SK-N-SH treated with all-trans-retinoic acid at 6 μM for 48 hours (cell line): ENCODE measurements at regions not wholly inside any gene's neighbourhood (a gene's known extent, or its start where the extent isn't known, plus 50 kb on each side); places are given as distances from the start of the nearest gene placed in this dataset.

ENCODE experiments used
- ATAC-seq: fragments of 200-7000 bp; cut with Tn5 transposase; 3 replicates; pipeline ENCODE4 v1.9.1; 2020; ENCODE audit warnings: mild to moderate bottlenecking, moderate library complexity
- ARNTL ChIP-seq: fragments of 450-650 bp; formaldehyde crosslinking; IDR thresholded peaks from 2 replicates; pipeline ENCODE4 v1.5.0; 2020; ENCODE audit warnings: low read depth, mild to moderate bottlenecking, moderate library complexity, borderline replicate concordance
- BACH2 ChIP-seq: fragments of 250-450 bp; sonication (Bioruptor Pico); IDR thresholded peaks from 2 replicates; pipeline ENCODE4 v1.9.0; 2021; ENCODE audit warnings: mild to moderate bottlenecking, borderline replicate concordance
- CSDC2 ChIP-seq: fragments of 250-450 bp; sonication (Bioruptor Pico); IDR thresholded peaks from 2 replicates; pipeline ENCODE4 v1.5.0; 2020; ENCODE audit warnings: mild to moderate bottlenecking, moderate library complexity
- ESRRG ChIP-seq: fragments of 250-450 bp; sonication (Bioruptor Pico); IDR thresholded peaks from 2 replicates; pipeline ENCODE4 v1.6.1; 2021; ENCODE audit warnings: mild to moderate bottlenecking
- GLIS3 ChIP-seq: fragments of 250-450 bp; sonication (Bioruptor Pico); IDR thresholded peaks from 2 replicates; pipeline ENCODE4 v1.5.0; 2020; ENCODE audit warnings: mild to moderate bottlenecking, moderate library complexity
- ISL1 ChIP-seq: fragments of 250-450 bp; sonication (Bioruptor Pico); IDR thresholded peaks from 2 replicates; pipeline ENCODE4 v2.1.2; 2022; ENCODE audit warnings: mild to moderate bottlenecking, moderate library complexity
- OSR1 ChIP-seq: fragments of 250-450 bp; sonication (Bioruptor Pico); IDR thresholded peaks from 2 replicates; pipeline ENCODE4 v1.8.0; 2022; ENCODE audit warnings: moderate library complexity, mild to moderate bottlenecking, inconsistent platforms
- PPARA ChIP-seq: fragments of 250-450 bp; sonication (Bioruptor Pico); IDR thresholded peaks from 2 replicates; pipeline ENCODE4 v1.5.0; 2020; ENCODE audit warnings: mild to moderate bottlenecking, borderline replicate concordance
- RARB ChIP-seq: fragments of 250-450 bp; sonication (Bioruptor Pico); IDR thresholded peaks from 2 replicates; pipeline ENCODE4 v1.8.0; 2021; ENCODE audit warnings: mild to moderate bottlenecking, moderate library complexity
- SNAI2 ChIP-seq: fragments of 250-450 bp; sonication (Bioruptor Pico); IDR thresholded peaks from 2 replicates; pipeline ENCODE4 v1.5.0; 2020; ENCODE audit warnings: mild to moderate bottlenecking, moderate library complexity
- ZFP3 ChIP-seq: fragments of 250-450 bp; sonication (Bioruptor Pico); IDR thresholded peaks from 2 replicates; pipeline ENCODE4 v1.5.0; 2020; ENCODE audit warnings: mild to moderate bottlenecking, moderate library complexity
- ZFP30 ChIP-seq: fragments of 450-650 bp; formaldehyde crosslinking; IDR thresholded peaks from 2 replicates; pipeline ENCODE4 v1.5.0; 2022; ENCODE audit warnings: mild to moderate bottlenecking, moderate library complexity
- ZNF70 ChIP-seq: fragments of 450-650 bp; formaldehyde crosslinking; IDR thresholded peaks from 2 replicates; pipeline ENCODE4 v1.5.0; 2020; ENCODE audit warnings: mild to moderate bottlenecking, moderate library complexity
- ZNF8 ChIP-seq: fragments of 450-650 bp; formaldehyde crosslinking; IDR thresholded peaks from 2 replicates; pipeline ENCODE4 v1.5.0; 2020; ENCODE audit warnings: mild to moderate bottlenecking, moderate library complexity
- TF ChIP-seq, protein P1 (sequence below): fragments of 250-450 bp; sonication (Bioruptor Pico); IDR thresholded peaks from 2 replicates; pipeline ENCODE4 v1.5.1; 2021; ENCODE audit warnings: mild to moderate bottlenecking, moderate library complexity
- TF ChIP-seq, protein P2 (sequence below): fragments of 250-450 bp; sonication (Bioruptor Pico); IDR thresholded peaks from 2 replicates; pipeline ENCODE4 v1.5.0; 2020; ENCODE audit warnings: mild to moderate bottlenecking, moderate library complexity
- TF ChIP-seq, protein P3 (sequence below): fragments of 250-450 bp; sonication (Bioruptor Pico); IDR thresholded peaks from 2 replicates; pipeline ENCODE4 v1.8.0; 2021; ENCODE audit warnings: low read depth, mild to moderate bottlenecking, moderate library complexity, borderline replicate concordance
- TF ChIP-seq, protein P4 (sequence below): fragments of 250-450 bp; sonication (Bioruptor Pico); IDR thresholded peaks from 2 replicates; pipeline ENCODE4 v1.5.1; 2020; ENCODE audit warnings: low read depth, mild to moderate bottlenecking, moderate library complexity

DNA sequence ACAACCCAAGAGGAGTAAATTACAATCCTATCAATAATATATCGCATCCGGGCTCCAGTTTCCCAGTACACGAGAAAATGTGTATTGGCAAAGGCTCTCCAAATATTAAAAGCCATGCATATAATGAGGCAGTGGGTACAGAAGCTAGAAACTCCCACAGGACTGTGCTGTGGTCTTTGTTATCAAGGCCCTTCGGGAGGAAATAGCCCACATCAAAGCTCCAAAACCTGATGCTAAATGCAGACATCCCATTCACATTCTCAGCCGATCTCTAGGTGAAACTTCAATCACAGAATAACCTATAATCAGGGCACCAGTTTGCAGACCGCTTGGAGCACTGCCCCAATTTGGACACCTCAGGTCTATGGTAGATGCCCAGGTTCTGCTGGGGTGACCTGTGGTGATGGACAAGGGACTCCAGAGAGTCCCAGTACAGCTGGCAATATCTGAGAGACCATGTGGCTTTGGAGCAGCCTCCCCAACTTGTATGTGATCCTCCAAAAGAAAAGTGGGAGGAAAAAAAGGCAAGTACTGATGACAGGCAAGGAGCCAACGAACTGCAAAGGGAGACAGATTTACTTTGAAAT, 148.8 kb upstream of the CAMK1G start:
- TF ChIP-seq ARNTL (CRISPR knock-in tag) (no peak), BACH2 (CRISPR knock-in tag) (no peak)
- TF ChIP-seq, protein P1, sequence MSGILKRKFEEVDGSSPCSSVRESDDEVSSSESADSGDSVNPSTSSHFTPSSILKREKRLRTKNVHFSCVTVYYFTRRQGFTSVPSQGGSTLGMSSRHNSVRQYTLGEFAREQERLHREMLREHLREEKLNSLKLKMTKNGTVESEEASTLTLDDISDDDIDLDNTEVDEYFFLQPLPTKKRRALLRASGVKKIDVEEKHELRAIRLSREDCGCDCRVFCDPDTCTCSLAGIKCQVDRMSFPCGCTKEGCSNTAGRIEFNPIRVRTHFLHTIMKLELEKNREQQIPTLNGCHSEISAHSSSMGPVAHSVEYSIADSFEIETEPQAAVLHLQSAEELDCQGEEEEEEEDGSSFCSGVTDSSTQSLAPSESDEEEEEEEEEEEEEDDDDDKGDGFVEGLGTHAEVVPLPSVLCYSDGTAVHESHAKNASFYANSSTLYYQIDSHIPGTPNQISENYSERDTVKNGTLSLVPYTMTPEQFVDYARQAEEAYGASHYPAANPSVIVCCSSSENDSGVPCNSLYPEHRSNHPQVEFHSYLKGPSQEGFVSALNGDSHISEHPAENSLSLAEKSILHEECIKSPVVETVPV (CRISPR knock-in tag), result no peak
- TF ChIP-seq, protein P2, sequence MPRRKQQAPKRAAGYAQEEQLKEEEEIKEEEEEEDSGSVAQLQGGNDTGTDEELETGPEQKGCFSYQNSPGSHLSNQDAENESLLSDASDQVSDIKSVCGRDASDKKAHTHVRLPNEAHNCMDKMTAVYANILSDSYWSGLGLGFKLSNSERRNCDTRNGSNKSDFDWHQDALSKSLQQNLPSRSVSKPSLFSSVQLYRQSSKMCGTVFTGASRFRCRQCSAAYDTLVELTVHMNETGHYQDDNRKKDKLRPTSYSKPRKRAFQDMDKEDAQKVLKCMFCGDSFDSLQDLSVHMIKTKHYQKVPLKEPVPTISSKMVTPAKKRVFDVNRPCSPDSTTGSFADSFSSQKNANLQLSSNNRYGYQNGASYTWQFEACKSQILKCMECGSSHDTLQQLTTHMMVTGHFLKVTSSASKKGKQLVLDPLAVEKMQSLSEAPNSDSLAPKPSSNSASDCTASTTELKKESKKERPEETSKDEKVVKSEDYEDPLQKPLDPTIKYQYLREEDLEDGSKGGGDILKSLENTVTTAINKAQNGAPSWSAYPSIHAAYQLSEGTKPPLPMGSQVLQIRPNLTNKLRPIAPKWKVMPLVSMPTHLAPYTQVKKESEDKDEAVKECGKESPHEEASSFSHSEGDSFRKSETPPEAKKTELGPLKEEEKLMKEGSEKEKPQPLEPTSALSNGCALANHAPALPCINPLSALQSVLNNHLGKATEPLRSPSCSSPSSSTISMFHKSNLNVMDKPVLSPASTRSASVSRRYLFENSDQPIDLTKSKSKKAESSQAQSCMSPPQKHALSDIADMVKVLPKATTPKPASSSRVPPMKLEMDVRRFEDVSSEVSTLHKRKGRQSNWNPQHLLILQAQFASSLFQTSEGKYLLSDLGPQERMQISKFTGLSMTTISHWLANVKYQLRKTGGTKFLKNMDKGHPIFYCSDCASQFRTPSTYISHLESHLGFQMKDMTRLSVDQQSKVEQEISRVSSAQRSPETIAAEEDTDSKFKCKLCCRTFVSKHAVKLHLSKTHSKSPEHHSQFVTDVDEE (CRISPR knock-in tag), result no peak
- ATAC-seq, result no peak; the same call in 2 of the 3 replicates

DNA sequence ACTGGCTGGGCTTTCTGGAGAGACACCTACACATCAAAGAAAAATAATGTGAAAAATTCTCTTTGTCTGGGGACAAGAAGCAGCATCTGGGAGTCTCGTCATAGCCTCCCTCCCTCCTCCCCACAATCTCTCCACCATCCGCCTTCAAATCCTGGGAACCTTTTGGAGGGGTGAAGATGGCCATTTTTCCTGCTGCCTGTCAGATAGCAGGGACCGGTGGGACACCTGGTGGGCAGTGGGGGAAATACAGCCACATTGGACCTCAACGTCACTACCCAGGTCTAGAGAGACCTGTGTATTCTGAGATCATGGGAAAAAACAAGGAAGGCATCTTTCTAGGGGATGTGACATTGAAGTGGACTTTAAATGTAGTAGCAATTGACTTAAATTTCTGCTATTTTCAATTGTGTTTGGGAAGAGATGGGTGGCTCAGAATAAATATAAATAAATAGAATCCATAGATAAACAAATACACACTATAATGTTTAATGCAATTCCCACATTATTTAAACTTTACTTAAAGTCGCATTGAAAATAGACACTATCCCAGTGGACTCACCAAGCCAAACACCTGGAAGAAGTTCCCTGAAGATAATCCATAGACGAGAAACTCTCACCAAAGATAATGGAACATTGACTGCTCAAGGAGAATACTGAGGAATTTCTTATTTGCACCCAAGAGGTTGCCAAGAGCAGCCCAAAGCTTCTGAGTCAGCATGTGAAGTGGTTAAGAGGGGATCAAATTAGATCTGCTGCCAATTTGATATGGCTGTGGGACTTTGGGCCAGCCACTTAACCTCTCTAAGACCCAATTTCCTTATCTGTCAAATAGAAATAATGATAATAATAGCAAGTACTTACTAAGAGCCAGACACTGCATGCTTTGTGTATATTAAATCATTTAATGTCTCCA, 147.6 kb upstream of the CAMK1G start:
- ATAC-seq, result peak; percentile 98
- TF ChIP-seq, protein P3, sequence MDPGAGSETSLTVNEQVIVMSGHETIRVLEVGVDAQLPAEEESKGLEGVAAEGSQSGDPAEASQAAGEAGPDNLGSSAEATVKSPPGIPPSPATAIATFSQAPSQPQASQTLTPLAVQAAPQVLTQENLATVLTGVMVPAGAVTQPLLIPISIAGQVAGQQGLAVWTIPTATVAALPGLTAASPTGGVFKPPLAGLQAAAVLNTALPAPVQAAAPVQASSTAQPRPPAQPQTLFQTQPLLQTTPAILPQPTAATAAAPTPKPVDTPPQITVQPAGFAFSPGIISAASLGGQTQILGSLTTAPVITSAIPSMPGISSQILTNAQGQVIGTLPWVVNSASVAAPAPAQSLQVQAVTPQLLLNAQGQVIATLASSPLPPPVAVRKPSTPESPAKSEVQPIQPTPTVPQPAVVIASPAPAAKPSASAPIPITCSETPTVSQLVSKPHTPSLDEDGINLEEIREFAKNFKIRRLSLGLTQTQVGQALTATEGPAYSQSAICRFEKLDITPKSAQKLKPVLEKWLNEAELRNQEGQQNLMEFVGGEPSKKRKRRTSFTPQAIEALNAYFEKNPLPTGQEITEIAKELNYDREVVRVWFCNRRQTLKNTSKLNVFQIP (CRISPR knock-in tag), result no peak
- TF ChIP-seq OSR1 (CRISPR knock-in tag) (no peak), PPARA (no peak), CSDC2 (CRISPR knock-in tag) (no peak), ZFP30 (CRISPR knock-in tag) (no peak), ZFP3 (no peak), GLIS3 (CRISPR knock-in tag) (no peak), ARNTL (CRISPR knock-in tag) (no peak), ISL1 (no peak), SNAI2 (no peak), ZNF70 (CRISPR knock-in tag) (no peak), ESRRG (CRISPR knock-in tag) (no peak), RARB (CRISPR knock-in tag) (no peak), ZNF8 (CRISPR knock-in tag) (no peak)
- TF ChIP-seq, protein P1 (CRISPR knock-in tag), result no peak
- TF ChIP-seq, protein P4, sequence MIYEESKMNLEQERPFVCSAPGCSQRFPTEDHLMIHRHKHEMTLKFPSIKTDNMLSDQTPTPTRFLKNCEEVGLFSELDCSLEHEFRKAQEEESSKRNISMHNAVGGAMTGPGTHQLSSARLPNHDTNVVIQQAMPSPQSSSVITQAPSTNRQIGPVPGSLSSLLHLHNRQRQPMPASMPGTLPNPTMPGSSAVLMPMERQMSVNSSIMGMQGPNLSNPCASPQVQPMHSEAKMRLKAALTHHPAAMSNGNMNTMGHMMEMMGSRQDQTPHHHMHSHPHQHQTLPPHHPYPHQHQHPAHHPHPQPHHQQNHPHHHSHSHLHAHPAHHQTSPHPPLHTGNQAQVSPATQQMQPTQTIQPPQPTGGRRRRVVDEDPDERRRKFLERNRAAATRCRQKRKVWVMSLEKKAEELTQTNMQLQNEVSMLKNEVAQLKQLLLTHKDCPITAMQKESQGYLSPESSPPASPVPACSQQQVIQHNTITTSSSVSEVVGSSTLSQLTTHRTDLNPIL (CRISPR knock-in tag), result no peak
- TF ChIP-seq, protein P2 (CRISPR knock-in tag), result no peak
